GM18498 (cell line): ENCODE measurements at regions not wholly inside any gene's neighbourhood (a gene's known extent, or its start where the extent isn't known, plus 50 kb on each side); places are given as distances from the start of the nearest gene placed in this dataset.
"Not testable (repeated sequence)": the region's sequence is repeated elsewhere in the genome, so short reads cannot be mapped to it uniquely, and the experiment has no call there.

Experiments used
- ATAC-seq: cut with Tn5 transposase; IDR thresholded peaks from one replicate; pipeline ENCODE4 v1.9.1; 2021; ENCODE audit warnings: mild to moderate bottlenecking, moderate library complexity; ENCODE audit not compliant: unreplicated experiment

DNA sequence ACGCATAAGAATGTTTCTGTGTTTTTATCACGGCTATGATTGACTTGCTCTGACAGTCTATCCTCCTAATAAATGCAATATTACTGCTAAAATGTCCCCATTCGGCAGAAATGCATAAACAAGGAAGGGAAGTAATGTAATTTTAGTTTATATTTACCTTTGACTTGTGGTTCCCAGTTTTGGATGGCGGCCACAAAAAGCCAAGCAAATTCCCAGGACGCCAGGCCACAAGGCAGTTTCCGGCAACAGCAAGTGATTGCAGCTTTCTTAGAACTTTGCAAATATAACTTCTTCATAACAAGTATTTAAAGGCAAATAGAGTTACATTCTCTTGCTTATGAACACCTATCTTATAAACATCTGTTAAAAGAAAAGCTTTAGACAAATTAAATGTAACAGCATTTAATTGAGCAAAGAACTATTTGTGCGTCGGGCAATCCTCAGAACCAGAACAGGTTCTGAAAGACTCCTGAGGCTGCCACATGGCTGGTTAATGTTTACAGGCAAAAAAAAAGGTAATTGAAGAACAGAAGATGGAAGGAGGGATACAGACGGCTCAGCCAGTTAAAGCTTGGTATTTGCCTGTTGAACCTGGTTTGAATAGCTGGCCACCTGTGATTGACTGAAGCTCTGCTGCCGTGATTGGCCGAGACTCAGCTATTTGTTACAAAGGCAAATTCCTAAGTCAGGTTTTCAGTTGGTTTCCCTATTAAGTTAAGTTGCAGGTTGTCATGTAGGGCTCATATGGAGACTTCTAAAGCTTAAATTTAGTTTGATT, 80.8 kb downstream of the C21orf91 start:
- ATAC-seq: no peak

DNA sequence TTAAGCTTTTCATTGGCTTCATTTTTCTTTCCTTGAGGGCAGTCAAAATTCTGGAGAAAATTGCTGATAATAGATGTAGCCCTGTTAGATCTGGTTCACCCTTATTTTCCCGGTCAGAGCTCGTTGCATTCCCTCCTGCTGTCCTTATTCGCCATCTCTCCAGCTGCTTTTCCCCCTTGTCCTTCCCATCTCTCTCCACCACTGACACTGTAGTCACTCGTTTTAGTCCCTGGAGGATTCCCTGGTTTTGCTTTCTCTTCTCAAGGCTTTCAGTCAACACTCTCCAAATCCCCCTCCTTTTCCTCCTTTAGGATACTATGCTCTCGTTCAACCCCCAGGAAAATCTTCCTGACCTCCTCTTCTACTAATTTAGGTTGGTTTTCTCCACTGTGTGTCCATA, 83.1 kb downstream of the C21orf91 start:
- no peak for ATAC-seq

DNA sequence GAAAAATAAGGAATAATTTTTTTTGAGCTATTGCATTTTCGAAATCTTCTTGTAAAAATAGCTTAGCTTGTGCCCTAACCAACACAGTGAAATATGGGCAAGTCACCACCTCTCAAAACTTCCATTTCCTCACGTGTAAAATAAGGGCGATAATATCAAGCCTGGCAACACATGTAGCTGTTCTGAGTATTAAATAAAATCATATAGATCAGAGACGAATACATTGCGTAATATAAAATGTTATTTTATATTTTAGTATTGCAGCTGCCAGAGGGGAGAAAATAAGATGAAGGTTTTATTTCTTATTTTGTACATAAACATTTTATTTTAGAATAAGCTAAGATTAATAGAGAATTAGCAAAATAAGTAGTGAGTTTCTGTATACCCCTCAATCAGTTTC, 85.9 kb downstream of the C21orf91 start:
- no peak for ATAC-seq

DNA sequence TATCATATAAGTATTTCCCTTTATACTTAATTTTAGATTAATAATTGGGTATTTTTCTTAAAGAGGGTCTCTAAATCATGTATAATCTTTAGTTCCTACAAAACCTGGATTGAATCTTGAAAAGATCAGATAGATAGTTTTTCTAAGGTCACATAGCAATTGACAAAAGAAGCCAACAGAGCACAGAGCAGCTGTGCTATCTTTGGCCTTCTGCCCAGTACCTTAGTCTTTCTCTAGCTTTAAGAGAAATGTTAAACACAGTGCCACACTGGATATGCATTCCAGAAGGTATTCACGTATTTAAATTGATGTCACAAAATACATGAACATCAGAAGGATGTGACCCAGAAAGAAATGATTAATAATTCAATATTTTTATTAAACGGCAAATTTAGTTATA, 86.8 kb downstream of the C21orf91 start:
- no peak for ATAC-seq

DNA sequence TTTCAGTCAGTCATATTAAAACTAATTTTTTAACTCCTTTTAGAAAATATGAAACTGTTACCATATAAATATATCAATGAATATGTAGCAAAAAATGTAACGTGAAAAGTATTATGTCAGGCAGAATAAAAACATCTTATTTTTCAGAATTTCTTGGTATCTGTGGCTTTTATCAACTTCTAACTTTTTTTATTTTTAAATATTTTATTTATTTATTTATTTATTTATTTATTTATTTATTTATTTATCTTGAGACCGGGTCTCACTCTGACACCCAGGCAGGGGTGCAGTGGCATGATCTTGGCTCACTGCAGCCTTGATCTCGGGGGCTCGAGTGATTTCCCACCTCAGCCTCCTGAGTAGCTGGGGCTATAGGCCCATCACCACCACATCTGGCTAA, 87.6 kb downstream of the C21orf91 start:
- no peak for ATAC-seq

DNA sequence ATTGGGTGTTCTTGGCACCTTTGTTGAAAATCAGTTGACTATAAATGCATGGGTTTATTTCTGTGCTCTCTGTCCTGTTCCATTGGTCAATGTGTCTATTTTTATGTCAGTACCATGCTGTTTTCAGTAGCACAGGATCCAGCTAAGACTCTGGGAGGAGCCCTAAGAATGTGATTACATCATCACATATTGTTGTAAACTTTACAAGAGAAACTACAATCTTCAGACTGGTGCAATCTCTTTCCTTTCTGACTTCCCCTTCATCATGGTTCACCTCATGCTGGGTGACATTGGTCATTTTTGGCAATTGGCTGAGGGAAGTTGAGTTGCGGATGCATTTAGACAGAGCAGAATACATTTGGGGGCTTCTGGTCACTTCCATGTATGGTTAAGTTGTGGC, 88.4 kb downstream of the C21orf91 start:
- no peak for ATAC-seq

DNA sequence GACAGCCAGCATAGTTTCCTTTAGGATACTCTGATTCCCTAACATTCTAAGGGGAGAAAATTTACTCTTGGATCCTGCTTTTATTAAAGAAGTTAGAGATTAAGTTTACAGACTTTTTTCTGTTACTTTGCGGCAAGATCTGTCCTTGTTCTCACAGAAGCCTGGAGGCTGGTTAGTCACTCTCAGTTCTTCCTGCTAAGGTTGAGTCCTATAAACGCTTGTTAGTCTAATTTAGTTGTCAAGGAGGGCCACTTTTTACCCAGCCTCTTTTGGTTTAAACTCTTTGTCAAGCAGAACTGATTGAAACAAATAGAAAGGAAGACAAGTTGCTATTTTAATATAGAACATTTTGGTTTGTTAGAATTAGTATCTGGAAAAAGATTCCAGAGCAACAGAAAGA, 89.7 kb downstream of the C21orf91 start:
- no peak for ATAC-seq

DNA sequence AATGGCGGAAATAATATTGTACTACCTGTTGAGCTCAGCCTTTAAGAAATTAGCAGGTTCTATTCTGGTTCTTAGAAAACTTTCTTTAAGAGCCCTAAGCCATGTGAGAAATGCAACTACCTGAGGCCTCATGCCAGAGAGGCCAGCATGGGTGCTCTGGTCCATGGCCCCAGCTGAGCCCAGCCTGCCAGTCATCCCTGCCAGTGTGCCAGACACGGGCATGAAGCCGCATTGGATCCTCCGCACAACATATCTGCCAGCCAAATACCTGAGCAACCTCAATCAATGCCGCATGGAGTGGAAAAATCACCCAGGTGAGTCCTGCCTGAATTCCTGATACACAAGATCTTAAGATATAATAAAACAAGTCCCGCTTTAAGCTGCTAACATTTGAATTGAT, 91.8 kb downstream of the C21orf91 start:
- no peak for ATAC-seq

DNA sequence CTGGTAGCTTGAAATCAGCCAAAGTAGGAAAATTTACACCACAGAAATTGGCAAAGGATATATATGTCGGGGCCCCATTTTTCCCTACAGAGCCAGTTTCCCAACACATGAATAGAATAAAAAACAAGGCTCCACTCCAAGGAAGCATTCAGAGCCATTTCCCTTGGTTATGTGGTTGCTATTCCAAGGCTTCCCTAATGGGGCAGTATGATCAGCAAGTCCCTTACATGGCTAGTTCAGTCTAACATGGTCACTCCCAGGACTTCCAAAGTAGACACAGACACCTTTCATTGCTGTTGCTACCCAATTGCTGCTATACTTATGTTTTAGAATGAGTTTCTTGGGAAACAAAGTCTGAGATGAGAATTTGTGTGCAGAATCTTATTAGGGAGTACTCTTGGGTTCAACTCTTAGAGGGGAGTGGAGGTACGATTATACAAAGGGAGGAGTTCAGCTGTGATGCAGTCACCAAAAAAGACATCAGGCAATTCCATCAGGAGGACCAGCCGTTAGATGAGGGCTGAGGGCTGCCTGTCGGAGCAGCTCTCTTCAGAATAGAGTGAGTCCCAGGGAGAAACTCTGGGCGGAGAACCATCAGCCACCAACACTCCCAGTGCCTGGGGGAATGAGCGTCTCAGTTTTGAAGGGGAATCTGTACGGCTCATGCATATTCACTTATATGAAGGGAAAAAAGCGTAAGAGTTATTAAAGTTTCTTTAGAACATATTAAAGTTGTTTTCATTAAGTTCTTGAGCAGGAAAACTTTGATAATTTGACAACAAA, 92.9 kb downstream of the C21orf91 start:
- no peak for ATAC-seq

DNA sequence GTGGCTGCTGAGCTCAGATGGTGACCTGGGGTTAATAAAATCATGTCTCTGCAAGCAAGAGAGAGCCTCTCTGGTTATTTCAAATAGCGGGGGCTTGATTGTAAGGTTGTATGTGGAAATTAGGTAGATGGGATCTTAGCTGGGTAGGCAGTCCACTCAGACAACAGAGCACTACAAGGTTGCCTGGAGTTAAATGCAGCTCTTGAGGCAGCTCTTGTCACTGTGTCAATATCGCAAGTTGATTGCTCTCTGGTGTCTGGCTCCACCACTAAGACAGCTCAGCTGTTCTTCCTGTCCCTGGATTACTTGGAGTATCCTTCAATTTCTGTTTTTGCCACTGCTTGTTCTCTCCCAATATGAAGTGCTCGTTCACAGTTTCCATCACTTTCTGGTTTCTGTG, 93.8 kb downstream of the C21orf91 start:
- no peak for ATAC-seq

DNA sequence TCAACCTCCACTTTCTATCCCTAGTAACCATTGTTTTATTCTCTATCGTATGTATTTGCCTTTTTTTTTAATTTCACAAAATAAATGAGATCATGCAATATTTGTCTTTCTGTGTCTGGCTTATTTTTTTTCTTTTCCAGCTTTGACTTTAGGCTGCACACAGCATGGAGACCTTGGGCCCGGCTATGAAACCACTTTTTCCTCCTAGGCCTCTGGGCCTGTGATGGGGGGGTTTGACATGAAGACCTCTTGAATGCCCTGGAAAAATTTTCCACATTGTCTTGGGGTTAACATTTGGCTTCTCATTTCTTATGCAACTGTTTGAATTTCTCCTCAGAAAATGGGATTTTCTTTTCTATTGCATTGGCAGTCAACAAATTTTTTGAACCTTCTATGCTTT, 100.2 kb upstream of the BTG3 start:
- ATAC-seq: no peak

DNA sequence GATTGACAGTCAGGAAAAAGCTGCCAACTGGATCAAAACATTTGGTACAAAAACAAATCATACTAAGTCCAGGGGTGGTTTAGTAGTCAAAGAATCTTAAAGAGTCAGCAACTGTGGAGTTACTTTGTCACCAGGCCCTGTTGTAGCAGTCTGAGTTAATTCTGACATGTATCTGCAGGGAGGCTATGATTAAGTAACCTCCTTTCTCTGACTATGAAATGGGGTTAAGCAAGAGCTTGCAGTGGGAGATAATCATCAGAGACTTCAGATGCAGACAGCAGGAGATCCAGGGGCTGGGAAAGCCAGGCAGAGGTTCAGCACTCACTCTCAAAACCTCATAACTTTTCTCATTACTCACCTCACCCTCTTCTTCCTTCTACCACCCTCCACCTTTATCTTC, 99.2 kb upstream of the BTG3 start:
- no peak for ATAC-seq

DNA sequence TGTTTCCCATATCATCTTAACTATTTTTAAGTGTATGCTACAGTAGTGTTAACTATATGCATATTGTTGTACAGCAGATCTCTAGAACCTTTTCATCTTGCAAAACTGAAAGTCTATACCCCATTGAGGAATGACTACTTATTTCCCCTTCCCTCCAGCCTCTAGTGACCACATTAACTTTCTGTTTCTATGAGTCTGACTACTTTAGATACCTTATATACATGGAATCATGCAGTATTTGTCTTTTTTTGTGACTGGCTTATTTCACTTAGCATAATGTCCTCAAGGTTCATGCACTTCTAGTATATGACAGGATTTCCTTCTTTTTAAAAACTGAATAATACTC, 96.5 kb upstream of the BTG3 start:
- ATAC-seq: peak; percentile 99

DNA sequence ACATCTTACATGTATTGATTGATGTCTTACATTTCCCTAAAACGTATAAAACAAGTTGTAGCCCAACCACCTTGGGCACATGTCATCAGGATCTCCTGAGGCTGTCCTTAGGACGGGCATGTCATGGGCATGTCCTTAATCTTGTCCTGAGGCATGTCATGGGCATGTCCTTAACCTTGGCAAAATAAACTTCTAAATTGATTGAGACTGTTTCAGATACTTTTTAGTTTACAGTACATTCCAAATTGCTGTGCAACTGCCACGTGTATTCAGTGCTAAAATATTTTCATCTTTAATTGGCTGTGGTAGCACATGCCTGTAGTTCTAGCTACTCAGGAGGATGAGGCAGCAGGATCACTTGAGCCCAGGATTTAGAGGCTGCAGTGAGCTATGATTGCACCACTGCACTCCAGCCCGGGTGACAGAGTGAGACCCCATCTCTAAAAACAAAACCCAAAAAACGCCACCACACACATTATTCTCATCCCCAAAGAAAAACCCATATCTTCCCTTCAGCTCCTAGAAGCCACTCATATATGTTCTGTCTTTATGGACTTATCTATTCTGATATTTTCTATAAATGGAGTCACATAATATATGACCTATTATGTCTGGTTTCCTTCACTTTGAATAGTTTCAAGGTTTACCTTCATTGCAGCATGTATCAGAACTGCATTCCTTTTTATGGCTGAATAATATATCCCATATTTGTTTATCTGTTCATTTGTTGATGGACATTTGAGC, 96.0 kb upstream of the BTG3 start:
- peak; percentile 58 for ATAC-seq

DNA sequence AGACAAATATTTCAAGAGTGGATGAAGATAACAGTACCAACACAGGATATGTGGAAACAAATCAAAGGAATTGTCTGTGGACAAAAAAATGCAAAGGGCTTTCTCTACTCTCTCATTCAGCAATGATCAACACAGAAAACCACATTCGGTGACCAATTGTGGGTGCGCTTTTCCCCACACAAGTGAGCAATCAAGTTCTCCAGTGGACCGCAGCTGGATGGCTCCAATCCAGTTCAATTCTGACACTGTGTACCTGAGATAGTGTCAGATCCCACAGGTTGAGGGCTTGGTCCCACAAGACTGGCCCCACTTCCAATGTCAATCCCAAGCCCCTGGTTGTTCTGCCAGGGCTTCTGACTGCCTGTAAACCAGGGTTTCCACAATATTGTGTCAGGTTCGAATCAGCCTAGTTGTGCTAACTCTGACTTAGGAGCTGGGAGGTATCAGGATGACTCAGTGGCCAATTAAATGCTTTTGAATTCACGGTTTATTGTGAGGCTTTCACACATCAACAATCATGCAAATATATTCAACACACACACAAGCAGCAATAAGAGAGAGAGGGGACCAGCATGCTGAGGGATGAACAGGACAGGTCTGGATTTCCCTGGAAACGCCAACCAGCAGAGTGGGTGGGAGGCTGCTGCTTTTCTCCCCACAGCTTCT, 87.0 kb upstream of the BTG3 start:
- ATAC-seq: peak; percentile 78

DNA sequence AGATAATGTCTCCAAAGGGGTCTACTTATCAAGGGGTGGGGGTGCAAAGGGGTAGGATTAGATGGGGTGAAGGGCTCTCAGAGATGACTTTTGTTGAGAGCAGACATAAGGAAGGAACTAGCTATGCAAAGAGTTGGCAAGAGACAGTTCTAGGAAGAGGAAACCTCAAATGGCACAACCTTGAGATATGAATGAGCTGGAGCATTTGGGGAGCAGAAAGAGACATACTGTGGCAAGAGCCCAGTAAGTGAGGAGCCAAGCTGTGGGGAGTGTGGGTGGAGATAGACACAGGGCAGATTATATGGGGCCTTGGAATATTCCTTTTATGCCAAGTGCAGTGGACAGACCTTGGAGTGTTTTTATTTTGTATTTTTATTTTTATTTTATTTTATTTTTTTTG, 84.8 kb upstream of the BTG3 start:
- ATAC-seq: no peak

DNA sequence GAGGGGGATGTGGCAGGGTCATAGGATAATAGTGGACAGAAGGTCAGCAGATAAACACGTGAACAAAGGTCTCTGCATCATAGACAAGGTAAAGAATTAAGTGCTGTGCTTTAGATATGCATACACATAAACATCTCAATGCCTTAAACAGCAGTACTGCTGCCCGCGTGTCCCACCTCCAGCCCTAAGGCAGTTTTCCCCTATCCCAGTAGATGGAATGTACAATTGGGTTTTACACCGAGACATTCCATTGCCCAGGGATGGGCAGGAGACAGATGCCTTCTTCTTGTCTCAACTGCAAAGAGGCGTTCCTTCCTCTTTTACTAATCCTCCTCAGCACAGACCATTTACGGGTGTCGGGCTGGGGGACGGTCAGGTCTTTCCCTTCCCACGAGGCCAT, 81.7 kb upstream of the BTG3 start:
- ATAC-seq: not testable (repeated sequence)

DNA sequence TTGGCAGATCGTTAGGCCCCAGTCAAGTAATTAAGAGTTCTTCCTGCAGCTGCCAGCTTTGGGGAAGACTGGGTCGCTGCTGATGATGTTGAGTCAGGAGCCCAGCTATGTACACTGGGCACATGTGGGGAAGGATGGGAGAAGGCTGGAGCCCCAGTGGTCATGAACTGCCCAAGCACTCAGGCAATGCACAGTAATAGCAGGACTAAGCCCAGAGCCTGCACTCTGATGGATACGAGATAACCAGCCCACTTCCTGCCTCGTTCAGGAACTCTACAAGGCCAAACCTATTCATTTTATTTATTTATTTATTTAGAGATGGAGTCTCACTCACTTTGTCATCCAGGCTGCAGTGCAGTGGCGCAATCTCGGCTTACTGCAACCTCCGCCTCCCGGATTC, 81.1 kb upstream of the BTG3 start:
- ATAC-seq: no peak

DNA sequence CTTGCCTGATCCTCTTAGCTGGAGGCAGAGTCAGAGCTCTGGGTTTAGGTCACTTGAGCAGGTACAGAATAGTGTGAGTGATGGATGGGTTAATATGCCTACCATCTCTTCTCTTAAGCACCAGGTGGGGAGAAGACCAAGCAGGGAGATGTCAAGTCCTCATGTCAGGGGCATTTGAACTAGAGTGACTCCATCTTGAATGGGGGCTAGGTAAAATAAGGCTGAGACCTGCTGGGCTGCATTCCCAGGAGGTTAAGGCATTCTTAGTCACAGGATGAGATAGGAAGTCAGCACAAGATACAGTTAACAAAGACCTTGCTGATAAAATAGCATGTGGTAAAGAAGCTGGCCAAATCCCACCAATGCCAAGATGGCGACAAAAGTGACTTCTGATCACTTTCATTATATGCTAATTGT, 77.4 kb upstream of the BTG3 start:
- no peak for ATAC-seq

DNA sequence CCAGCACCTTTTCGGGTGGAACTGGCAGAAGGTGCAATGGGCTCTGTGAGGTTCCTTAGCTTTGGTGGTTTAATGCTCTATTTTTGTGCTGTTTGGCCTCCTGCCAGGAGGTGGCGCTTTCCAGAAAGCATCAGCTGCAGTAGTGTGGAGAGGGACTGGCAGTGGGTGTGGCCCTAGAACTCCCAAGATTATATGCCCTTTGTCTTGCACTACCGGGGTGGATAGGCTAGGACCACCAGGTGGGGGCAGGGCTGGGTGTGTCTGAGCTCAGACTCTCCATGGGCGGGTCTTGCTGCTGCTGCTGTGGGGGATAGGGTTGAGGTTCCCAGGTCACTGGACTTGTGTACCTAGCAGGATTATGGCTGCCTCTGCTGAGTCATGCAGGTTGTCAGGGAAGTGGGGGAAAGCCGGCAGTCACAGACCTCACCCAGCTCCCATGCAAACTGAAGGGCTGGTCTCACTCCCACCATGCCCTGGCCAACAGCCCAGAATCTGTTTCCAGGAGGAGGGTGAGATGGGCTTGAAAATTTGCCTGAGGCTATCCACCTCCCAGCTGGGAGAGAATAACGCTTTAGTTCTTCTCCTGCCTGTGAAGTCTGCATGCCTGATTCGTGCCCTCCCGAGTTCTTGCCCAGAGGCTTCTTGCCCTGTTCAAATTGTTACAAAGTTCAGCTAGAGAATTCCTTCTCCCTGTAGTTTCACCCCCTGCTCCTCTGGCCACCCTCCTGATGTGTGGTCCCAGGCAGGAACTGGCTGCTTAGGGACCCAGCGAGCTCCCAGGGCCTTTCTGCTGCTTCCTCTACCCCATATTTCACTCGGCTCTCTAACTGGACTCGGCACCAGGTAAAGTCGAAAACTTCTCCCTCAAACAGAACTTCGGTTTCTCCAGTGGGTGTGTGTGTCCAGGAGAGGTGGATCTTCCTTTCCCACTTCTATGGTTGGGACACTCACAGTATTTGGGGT, 76.5 kb upstream of the BTG3 start:
- ATAC-seq: no peak
